NOMO-1 treated with dmso at 0.1 percent for 144 hours (cell line): ENCODE measurements at regions not wholly inside any gene's neighbourhood (a gene's known extent, or its start where the extent isn't known, plus 50 kb on each side); places are given as distances from the start of the nearest gene placed in this dataset.

Experiments used
- DNase-seq: peaks from one replicate; lab custom pipeline; 2025; ENCODE audit not compliant: unreplicated experiment; lab: John Stamatoyannopoulos, UW

DNA sequence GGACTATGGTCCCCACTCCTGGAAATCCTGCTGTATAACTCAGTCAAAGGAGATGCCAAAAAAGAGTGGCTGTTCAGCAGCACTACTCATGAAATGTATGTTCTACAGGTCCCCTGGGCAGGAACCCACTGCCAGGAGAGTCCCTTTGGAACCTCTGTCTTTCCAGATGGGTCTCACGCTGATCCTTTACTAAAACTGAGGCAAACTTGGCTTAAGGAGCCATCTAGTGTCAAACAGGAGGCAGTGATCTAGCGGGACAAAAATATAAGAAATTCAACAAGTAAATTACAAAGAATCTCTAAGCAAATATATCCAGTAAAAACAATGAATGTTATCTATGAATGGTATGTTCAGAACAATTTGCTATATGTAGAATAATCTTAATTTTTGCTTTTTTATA lies 80.5 kb upstream of the PRMT6 start:
- no peak for DNase-seq

DNA sequence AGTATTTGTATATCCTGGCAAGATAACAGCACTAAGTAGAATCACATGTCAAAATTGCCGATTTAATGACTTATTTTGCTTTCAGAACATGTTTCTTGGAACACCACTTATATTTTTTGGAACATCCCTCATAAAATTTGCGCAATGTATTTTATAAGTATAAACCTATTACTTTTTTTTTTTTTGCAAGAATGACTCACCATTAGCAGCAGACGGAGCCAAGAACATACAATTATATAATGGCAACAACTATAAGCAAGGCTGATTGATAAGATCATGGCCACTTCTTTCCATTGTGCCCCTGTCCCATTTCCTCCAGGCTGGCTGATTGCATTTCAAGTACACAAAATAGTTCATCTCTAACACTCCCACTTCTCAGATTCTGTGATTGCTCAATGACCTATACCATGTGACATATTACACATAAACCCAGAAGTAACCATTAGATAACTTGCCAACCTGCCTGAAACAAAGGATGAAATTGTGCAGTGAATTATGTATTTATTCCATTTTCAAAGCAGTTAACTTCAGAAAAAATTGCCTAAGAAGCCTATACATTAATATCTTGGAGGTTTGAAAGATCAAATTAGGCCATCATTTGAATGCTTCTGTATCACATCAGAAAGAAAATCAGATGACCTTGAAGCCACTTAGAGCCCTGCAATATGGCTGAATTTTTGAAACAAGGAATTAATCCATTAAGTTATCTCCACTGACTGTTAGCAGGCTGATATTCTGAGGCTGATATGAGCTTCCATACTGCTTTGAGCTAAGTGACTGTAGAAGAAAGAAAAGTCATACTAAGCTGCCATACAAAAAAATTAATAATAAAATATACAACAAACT lies 77.8 kb upstream of the PRMT6 start:
- DNase-seq: no peak

DNA sequence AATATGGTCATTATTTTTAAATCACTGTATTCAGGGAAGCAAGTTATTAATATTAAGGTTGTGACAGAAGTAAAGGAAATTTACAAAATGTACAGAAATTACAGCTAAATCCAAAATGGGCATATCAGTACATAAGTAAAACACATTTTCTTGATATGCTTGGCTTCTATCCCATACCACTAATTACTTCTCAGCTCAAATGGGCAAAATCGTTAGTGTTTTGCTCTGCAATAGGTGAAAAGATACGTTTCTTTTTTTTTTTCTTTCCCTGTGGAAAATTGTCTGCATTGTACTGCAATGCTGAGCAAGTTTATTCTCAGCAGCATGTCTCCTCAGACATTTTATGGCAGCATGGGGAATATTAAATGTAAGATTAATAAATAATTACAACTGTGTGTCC lies 77.1 kb upstream of the PRMT6 start:
- no peak for DNase-seq

DNA sequence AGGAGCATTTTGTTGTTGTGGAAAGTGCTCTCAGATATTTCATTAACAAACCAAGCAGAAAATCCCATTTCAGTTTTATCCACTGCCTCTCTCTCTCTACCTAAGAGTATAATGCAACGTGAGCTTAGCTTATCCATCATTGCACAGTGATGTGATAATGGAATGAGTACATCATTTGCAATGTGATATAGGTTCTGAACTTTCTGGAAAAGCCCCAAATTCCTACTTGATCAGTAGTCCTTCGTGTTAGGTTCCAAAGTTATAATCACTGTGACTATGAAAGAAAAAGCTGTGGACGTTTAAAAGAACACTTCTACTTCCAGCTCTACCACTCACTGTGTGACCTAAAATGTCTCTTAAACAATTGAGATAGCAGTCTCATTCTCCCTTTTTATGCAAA lies 76.4 kb upstream of the PRMT6 start:
- DNase-seq: no peak

DNA sequence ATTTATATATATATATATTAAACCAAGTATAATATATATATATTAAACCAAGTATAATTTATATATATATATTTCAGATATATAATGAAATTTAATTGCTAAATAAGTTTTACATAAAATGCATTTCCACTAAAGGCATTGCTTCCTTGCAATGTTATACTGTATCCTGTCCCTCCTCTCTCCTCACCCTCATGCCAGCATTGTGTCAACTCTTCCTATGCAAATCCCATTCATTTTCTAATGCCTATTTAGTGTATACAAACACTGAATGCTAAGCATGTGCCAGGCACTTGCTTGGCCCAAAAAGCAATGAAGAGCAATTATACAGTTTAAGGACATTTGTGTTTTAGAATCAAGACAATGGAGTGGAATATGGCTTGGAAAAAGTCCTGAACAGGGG lies 71.7 kb upstream of the PRMT6 start:
- no peak for DNase-seq

DNA sequence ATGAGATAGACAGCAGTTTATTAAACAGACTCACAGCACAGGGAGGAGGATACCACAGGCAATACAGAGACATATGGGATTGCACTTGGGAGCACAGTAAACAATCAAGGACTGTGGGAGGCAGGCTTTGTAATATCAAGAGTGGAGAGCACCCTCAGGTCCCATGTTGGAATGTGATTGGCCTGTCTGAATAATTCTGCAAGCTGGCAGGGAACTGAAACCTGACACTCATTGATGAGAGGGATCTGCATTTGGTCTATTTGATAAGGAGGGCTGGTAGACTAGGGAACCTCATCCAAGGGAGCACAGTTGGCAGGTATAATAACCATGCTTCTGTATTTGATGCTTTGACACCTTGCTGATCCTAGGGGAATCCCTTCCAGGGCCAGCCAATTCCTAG lies 69.9 kb upstream of the PRMT6 start:
- no peak for DNase-seq

DNA sequence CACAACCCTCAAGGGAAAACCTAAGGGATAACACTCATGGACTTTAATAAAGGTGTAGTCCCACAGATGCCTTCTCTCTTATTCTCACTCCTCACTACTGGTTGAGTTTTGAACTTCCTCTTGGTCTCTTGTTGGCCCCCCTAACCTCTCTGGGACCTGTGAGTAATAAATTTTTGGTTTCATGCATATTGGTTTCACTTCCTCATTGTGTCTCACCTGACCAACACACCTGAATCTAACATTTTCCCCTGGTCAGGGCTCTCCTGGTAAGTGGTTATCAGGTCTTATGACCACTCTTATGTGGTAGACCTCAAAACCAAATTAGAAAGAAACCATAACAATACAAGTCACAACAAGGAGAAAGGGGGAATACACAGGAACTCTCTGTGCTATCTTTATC lies 60.5 kb upstream of the PRMT6 start:
- no peak for DNase-seq

DNA sequence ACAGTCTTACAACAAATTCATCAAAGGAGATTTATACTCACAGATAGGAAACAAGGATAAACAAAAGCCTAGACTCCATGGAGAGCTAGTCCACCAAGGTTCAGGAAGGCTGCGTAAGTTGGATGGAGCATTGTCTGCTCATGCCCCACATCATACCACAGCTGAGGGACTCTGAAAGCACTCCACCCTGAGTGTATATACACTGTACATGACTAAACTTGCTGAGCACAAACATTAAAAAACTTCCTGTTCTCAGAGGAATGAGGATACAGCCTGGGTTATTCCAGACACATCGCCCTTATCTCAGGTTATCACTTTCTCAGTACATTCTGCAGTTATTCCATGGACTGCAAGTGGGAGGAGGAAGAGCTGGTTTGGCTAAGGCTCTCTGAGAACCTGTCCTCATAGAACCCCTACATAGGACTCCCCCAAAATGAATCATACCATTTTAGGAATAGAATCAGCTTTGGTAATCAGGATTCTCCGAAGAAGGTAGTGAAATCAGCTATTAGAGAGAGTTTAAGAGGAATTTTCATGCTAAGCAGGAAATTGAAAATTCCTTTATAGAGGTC lies 58.0 kb upstream of the PRMT6 start:
- no peak for DNase-seq

DNA sequence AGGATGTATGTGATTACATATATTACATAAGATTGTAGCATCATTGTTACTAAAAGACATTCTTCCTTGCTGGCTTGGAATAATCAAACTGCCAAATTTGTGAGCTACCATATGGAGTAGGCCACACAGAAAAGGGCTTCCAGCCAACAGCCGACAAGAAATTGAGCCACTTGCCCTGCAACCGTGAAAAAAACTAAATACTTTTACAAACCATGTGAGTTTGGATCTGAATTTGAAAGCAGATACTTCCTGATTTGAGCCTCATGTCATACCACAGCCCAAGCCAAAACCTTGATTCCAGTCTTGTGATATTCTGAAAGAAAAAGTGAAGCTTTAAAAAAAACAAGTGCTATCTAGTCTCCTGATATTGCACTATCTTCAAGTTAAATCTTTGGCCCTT lies 55.6 kb upstream of the PRMT6 start:
- DNase-seq: no peak

DNA sequence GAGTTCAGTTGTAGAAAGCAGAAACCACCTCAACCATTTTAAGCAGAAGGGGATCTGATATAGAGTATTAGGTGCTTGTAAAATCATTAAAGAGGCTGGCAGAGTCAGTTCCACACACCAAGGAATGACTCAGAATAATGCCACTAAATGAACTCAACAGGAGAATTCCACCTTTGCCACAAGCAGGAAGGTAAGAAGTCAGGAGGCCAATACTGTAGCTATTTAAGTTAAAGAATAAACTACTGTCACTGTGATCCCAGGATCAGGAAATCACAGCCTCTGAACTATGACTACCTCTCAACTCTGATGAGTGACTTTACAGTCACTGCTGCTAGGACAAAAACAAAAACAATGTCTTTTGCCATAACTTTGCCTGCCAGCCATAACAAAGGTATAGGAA lies 52.5 kb upstream of the PRMT6 start:
- DNase-seq: no peak

DNA sequence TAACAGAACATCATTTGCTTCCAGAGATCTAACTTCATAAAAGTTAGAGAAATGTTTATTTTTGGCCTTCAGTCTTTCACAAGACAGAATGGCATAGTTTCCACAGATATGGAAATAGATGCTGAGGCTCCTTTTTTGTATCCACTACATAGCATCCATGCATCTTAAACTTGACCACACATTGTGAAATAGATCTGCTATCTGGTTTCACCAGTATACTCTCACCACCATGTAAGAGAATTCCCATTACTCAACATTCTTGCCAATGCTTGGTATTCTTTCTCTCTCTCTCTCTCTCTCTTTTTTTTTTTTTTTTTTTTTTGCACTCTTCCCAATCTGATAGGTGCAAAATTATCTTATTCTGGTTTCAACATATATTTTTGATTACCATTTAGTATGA lies 52.1 kb upstream of the PRMT6 start:
- no peak for DNase-seq
